Tongue (tissue), 1 donor: ENCODE measurements at regions not wholly inside any gene's neighbourhood (a gene's known extent, or its start where the extent isn't known, plus 50 kb on each side); places are given as distances from the start of the nearest gene placed in this dataset.
"Not testable (repeated sequence)": the region's sequence is repeated elsewhere in the genome, so short reads cannot be mapped to it uniquely, and the experiment has no call there.

Experiments
- DNase-seq: peaks from one replicate; pipeline ENCODE4 v3.0.0-alpha.2; 2015

DNA sequence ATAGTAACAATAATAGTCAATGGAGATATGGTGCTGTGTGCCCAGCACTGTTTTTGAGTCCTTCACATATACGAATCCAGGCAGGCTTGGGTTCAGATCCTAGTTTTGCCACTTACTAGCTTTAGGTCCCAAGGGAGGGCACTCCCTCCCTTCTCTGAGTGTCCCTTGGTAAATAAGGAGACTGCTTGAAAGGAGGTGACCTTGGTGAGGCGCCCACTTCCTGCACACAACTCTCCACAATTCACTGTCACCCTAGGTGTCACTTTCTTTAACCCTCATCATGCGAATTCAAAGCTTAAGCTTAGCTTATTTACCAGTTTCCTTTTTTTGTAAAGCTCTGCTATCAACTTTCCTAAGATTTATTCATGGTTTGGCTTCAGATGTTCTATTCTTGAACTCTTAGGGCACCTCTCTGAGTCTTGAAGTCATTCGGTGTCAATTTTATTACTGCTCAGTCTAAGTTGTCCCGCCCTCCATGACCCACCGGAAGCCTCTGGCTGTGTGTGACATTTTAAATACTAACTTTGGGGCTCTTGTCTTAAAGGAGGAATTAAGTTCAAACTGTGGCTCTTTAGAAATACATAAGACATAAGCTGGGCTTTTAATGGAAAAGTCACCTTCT is 170.7 kb upstream of the ZNF618 start:
- no peak for DNase-seq

DNA sequence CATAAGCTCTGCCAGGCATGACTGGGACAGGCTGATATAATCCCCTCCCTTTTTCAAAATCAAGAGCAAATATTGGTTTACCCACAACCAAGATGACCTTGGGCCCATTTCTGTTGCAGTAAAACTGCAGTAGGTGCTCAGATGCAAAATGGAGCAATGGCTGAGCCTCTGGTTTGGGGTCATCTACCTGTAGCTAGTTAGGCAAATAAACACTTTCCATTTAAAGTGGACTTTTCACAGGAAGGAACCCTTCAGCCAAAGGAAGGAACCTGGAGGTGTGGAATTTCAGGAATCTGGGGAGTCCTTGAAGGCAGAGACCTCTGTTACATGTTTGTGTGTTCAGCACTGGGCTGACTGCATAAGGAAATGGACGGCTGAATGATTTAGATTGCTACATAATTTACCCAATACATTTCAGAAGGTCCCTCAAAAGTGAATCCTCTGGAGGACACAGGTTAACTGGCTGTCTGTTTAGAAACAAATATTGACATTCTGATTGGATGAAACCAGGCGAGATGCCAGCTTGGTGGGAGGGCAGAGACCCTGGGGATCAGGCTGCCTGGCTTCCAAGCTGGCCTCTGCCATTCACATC is 170.1 kb upstream of the ZNF618 start:
- no peak for DNase-seq

DNA sequence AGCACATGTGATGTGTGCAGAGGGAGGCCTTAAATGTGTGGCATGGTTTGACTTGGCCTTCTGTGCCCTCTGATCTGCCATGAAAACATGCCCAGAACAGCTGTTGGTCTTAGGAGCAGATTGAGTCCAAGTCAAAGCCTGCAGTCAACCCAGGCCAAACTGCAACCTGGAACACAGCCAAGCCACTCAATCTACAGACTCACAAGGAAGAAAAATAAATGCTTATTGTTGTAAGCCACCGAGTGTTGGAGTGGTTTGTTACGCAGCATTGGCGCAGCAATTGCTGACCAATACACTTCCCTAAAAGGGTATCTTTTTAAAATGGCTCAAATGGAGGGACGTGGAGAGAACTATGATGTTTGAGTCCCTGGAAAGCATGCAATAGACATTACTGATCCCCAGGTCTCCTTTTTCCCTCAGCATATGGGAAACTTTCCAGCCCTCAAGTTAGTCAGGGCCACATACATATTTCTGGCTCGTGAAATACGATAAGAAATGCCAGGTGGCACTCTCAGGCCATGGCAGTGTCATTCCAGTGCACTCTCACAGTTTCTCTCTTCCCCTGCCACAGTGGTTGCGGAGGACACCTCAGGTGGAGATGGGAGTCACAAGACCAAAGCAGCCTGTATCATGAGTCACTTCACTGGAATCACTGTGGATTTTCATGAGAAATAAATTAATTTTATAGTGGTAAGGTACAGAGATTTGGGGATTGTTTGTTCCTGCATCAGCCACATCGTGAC is 168.0 kb upstream of the ZNF618 start:
- peak; percentile 26 for DNase-seq

DNA sequence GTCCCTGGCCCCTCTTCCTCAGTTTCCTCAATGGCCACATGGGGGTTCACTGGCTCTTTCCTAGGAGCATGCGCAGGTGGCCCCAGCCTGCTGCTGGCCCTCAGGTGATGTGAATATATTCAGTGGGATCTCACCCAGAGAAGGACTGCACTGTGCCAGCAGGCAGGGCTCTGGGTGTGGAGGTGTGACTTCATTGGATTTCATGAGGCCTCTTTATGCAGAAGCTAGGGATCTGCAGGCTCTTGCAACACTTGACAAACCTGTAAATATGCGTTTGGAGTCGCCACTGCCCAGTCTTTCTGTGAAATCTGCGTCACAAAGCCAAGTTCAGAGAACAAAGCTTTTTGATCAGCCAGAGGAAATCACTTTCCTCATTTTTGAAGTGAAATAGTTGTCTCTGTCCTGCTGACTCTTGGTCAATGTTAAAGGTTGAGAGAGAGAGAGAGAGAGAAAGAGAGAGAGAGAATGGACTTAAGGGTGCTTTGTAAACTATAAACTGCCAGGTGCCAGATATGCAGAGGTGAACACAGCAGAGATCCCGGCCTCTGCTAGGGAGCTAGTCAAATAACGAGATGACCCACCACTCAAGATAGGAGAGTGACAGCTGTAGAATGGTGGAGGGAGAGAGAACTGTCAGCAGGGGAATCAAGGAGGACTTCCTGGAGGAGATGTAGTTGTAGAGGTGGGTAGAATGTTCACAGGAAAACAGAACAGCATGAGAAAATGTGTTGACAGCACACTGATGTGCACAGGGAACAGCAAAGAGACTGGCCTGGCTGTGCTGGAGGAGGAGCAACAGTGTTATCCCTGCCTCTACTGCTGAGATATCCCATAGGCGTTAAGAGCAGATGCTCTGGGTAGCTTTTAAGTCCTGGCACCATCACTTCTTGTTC is 167.0 kb upstream of the ZNF618 start:
- DNase-seq: no peak

DNA sequence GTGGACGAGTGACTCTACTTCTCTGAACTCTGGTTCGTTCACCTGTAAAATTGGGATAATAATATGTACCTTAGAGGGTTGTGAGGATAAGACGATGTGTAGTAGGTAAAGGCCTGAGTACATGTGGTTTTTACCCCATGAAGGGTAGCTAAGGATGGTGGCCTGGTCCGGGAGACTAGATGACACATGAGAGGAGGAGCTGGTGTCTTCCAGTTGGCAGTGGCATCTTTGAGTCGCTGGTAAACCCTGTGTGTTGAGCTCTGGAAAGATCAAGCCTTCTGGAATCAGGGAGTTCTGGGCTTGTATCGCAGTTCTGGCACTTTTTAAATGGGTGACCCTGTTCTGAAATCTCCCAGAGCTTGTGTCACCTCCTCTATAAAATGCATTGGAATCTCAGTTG is 166.4 kb upstream of the ZNF618 start:
- DNase-seq: no peak

DNA sequence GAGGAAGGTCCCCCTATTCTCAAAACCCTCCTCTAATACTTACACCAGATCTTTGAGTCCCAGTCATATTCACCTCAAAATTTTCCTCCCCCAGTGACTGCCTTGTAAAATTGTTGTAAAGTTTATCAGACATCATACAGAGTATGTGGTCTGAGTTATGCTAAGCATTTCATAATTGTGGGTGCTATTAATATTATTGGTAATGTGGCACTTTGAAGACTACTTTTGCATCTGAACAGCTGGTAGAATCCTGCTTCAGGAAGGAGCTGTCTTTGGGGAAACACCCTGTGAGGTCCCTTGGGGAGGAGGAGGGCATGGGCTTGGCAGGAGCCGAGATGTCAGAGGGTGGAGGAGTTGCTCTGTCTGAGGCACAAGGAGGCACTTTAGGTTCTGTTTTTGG is 164.9 kb upstream of the ZNF618 start:
- DNase-seq: no peak

DNA sequence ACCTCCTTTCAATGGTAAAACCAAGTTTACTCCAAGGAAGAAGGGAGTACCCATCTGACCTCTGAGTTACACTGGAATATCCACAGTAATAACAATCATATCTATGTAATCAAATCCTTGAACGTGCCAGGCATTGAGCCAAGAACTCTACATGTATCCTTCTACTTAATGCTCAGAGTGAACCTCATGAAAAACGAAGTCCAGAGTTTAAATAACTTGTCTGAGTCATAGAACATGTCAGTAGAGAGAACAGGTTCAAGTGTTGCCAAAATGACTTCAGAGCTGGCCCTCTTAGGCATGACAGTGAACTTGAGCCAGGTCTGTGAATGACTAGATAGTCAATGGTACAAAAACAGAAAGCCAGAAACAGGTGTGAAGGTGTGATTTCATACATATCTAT is 164.1 kb upstream of the ZNF618 start:
- DNase-seq: peak; percentile 69

DNA sequence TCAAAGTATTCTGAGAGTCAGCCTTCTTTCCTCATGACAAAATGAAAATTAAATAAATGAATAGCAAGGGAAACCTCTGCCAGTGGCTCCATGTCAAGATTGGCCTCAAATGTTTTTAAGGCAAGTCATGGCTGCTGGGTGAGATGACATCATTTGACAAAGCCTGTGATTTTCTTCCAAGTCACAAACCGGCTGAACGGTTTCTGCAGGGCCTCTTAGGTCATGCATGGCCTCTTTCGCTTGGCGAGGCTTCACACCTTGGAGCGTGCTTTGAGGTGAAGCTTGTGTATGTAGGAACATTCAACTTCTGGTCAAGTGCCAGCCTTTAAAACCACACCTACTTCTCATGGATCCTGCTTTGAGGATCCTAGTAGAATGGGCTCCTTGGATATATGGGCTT is 161.0 kb upstream of the ZNF618 start:
- DNase-seq: peak; percentile 75

DNA sequence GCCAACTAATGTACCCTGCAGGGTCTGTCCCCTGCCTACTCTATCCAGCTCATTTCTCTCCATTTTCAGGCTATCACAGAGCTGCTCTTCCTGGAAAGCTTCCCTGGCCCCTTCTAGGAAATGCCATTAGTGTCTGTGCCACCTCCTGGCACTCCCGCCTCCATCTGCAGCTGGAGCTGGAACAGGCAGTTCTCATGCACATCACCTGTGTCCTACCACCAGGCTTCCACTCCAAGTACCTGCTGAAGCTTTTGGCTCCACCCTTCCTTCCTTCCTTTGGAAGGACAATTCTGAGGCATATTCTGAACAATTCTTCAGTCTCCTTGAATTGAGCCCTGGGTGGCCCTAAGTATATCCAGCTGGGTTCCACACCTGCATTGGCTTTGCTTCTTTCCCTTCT is 156.2 kb upstream of the ZNF618 start:
- DNase-seq: no peak

DNA sequence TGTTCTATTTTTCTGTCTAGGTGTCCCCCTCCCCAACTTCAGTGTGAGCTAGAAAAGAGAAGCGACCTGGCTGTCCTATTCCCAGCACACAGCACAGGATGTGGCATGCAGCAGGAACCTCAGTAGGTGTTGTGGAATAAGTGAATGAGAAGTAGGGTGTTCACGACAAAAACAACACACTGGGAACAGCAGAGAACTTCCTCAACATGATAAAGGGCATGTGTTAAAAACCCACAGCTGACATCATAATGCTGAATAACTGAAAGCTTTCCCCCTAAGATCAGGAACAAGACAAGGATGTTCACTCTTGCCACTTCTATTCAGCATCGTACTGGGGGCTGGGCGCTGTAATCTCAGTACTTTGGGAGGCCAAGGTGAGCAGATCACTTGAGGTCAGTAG is 155.6 kb upstream of the ZNF618 start:
- no peak for DNase-seq

DNA sequence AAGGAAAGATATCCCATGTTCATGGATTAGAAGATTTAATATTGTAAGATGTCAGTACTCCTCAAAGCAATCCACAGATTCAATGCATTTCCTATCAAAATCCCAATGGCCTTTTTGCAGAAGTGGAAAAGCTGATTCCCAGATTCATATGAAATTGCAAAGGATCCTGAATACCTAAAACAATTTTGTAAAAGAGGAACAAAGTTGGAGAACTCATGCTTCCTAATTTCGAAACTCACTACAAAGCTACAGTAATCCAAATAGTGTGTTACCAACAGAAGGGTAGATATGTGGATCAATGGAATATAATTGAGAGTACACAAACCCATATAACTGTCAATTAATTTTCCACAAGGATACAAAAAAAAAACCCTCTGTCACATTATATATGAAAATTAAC is 154.3 kb upstream of the ZNF618 start:
- no peak for DNase-seq

DNA sequence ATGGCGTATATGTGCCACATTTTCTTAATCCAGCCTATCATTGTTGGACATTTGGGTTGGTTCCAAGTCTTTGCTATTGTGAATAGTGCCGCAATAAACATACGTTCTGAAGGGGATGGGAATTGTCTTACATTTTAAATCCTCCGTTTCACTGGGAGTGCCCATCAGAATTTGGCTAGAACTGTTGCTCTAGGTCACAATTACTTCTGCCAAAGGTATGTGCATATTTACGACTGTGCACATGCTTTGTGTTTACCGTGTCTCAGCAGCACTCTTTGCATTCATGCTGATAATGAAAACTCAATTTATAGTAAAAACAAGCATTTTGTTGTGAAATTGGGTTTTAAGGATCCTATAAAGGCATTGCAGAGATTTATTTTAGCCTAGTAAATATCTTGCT is 151.9 kb upstream of the ZNF618 start:
- no peak for DNase-seq

DNA sequence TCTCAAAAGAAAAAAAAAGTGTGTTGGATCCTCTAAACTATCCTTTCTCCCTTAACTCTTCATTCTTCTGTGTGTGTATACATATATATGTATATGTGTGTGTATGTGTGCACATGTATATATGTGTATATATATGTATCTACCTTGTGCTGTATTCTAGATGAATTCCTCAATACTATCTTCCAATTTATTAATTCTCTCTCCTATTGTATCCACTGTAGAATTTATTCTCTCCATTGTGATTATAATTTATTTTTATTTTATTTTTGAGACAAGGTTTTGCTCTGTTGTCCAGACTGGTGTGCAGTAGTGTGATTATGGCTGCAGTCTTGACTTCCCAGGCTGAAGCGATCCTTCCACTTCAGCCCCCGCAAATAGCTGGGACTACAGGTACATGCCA is 147.1 kb upstream of the ZNF618 start:
- no peak for DNase-seq

DNA sequence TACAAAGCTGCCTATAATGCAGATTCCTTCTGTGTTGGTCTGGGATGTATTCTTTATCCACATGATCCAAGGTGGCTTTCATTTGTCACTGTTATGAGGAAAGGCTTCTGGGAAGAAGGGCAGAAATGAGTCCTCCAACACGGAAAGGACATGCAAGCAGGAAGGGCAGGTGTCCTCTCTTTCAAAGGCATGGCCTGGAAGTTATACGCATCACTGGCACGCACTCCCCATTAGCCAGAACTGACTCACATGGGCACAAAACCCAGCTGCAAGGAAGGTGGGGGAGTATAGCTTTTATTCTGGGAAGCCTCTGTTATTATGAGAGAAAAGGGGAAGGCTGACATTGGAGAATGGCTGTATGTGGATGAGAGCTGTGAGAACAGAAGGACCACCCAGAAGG is 141.3 kb upstream of the ZNF618 start:
- no peak for DNase-seq

DNA sequence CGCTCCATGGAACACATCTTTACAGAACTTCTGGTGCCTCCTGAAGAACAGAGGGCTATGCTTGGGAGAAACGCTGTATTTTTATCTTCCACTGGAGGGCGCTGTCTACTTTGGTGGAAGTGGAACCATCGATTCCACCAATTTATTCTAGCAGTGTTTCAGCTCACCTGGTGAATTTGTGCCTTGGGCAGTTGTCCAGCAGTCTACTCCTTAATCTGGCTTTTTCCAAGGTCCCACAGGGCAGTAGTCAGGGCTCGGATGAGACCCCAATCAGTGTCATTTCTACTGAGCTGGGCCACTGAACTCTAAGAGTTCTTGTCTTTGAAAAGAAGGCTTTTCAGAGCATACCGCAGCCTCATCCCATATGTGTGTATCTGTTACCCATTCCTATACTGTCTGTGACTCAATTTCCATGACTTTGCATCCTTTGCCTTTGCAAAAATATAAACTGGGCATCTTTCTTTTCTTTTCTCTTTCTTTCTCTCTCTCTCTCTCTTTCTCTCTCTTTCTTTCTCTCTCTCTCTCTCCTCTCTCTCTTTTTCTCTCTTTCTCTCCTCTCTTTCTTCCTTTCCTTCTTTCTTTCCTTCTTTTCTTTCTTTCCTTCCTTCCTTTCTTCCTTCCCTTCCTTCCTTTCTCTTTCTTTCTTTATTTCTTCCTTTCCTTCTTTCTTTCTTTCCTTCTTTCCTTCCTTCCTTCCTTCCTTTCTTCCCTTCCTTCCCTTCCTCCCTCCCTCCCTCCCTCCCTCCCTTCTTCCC is 138.4 kb upstream of the ZNF618 start:
- DNase-seq: peak; percentile 82

DNA sequence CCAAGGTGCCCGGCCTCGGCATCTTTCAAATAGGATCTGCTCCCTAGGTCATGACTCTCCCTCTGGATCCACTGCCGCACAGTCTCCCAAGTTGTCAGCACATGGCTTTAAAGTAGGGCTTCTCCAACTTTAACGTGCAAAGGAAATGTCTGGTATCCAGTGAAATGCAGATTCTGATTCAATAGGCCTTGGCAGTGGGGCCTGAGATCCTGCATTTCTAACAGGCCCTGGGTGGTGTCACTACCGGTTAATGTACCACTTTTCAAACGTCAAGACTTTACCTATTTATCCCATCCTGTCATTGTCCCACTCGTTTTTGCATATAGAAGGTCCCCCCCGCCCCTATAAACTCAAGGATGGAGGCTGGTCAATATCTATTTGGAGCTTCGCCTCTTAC is 137.6 kb upstream of the ZNF618 start:
- no peak for DNase-seq

DNA sequence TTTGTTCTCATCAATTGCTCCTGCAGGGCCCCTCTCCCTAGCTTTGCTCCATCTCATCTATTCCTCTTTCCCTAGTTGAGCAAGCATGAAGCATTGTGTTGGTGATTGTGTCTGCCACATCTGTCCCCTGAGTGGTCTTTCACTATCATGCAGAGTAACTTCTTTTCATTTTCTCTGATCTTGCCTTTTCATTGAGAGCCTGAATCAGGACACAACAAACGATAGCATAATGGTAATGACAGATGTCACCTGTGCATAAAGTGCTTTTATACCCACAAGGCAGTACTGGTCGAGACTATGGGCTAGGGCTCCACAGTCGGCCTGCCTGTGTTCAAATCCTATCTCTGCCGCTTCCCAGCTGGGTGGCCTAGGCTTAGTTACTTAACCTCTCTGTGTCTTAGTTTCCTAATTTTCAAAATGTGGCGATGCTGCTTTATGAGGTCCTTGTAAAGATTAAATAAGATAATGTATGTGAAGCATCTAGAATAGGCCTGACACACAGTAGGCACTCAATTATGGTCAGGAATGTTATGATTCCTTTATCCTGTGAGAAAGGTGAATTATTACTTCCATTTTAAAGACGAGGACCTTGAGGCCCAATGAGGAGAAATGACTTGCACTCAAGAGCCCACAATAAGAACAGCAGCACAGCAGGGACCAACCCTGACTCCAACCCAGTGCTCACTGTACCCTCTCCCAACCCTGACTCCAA is 137.1 kb upstream of the ZNF618 start:
- DNase-seq: no peak

DNA sequence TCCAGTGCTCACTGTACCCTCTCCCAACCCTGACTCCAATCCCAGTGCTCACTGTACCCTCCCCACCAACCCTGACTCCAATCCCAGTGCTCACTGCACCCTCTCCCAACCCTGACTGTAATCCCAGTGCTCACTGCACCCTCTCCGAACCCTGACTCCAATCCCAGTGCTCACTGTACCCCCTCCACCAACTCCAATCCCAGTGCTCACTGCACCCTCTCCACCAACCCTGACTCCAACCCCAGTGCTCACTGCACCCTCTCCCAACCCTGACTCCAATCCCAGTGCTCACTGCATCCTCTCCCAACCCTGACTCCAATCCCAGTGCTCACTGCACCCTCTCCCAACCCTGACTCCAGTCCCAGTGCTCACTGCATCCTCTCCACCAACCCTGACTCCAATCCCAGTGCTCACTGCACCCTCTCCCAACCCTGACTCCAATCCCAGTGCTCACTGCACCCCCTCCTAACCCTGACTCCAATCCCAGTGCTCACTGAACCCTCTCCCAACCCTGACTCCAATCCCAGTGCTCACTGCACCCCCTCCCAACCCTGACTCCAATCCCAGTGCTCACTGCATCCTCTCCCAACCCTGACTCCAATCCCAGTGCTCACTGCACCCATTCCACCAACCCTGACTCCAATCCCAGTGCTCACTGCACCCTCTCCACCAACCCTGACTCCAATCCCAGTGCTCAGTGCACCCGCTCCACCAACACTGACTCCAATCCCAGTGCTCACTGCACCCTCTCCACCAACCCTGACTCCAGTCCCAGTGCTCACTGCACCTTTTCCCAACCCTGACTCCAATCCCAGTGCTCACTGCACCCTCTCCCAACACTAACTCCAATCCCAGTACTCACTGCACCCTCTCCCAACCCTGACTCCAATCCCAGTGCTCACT is 136.3 kb upstream of the ZNF618 start:
- not testable (repeated sequence) for DNase-seq

DNA sequence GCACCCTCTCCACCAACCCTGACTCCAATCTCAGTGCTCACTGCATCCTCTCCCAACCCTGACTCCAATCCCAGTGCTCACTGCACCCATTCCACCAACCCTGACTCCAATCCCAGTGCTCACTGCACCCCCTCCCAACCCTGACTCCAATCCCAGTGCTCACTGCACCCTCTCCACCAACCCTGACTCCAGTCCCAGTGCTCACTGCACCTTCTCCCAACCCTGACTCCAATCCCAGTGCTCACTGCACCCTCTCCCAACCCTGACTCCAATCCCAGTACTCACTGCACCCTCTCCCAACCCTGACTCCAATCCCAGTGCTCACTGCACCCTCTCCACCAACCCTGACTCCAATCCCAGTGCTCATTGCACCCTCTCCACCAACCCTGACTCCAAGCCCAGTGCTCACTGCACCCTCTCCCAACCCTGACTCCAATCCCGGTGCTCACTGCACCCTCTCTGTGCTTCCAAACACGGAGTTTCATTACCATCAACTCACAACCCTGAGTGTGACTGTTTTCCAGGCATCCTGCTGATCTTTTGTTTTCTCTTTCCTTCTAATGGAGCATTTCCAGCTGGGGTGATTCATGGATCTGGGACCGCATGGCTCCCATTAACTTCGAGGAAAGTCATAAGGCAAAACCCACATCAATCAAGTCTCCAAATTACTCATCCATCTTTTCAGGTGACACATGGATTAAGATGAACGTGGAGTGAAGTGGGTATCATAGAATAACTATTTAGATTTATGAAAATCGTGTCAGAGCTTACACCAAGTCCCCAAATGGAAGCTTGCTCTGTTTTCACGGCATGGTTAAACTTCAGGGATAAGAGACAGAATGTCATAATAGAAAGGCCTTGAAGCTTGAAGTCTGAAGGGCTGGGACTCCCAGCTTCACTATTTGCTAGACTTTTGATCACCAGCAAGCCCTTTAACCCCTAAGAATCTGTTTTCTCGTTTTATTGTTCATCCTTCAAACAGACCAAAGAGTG is 135.3 kb upstream of the ZNF618 start:
- not testable (repeated sequence) for DNase-seq
